H9 (cell line): ENCODE measurements at regions not wholly inside any gene's neighbourhood (a gene's known extent, or its start where the extent isn't known, plus 50 kb on each side); places are given as distances from the start of the nearest gene placed in this dataset.

ENCODE experiments used
- DNase-seq: peaks from one replicate; pipeline ENCODE4 v3.0.0-alpha.2; 2017
- H2AFZ ChIP-seq: one replicate; pipeline ENCODE4 v1.6.1; 2013; ENCODE audit warnings: mild to moderate bottlenecking, low read length, control low read depth, moderate library complexity
- H2AK5ac ChIP-seq: 2 replicates; pipeline ENCODE4 v1.6.1; 2013; ENCODE audit warnings: low read length, control low read depth, mixed read lengths; ENCODE audit not compliant: insufficient read length
- H2BK120ac ChIP-seq: one replicate; pipeline ENCODE4 v1.6.1; 2013; ENCODE audit warnings: low read depth, mild to moderate bottlenecking, low read length, control low read depth, inconsistent platforms; ENCODE audit not compliant: poor library complexity, severe bottlenecking
- H2BK12ac ChIP-seq: 2 replicates; pipeline ENCODE4 v1.6.1; 2013; ENCODE audit warnings: low read length, control low read depth, mixed read lengths, low read depth; ENCODE audit not compliant: insufficient read length
- H2BK15ac ChIP-seq: 2 replicates; pipeline ENCODE4 v1.6.1; 2013; ENCODE audit warnings: low read depth, low read length, control low read depth
- H2BK20ac ChIP-seq: one replicate; pipeline ENCODE4 v1.6.1; 2013; ENCODE audit warnings: low read depth, mild to moderate bottlenecking, low read length, control low read depth, inconsistent platforms; ENCODE audit not compliant: poor library complexity, severe bottlenecking
- H2BK5ac ChIP-seq: 2 replicates; pipeline ENCODE4 v1.6.1; 2013; ENCODE audit warnings: low read length, control low read depth, mixed read lengths; ENCODE audit not compliant: insufficient read length
- H3K14ac ChIP-seq: 2 replicates; pipeline ENCODE4 v1.6.1; 2013; ENCODE audit warnings: low read length, control low read depth; ENCODE audit not compliant: insufficient read depth
- H3K18ac ChIP-seq: 2 replicates; pipeline ENCODE4 v1.6.1; 2013; ENCODE audit warnings: low read depth, mild to moderate bottlenecking, mixed read lengths, low read length, control low read depth; ENCODE audit not compliant: insufficient read length
- H3K23ac ChIP-seq: 2 replicates; pipeline ENCODE4 v1.6.1; 2013; ENCODE audit warnings: low read length, control low read depth, mixed read lengths, low read depth; ENCODE audit not compliant: insufficient read length
- H3K23me2 ChIP-seq: 2 replicates; pipeline ENCODE4 v1.6.1; 2013; ENCODE audit warnings: low read depth, mild to moderate bottlenecking, mixed read lengths, low read length, control low read depth; ENCODE audit not compliant: insufficient read length, poor library complexity, severe bottlenecking
- H3K27ac ChIP-seq: 2 replicates; pipeline ENCODE4 v1.5.1; 2013; ENCODE audit warnings: low read length, control low read depth, mixed read lengths, low read depth; ENCODE audit not compliant: insufficient read length
- H3K27me3 ChIP-seq: 2 replicates; pipeline ENCODE4 v1.6.1; 2013; ENCODE audit warnings: low read length, control low read depth, inconsistent platforms; ENCODE audit not compliant: insufficient read depth
- H3K4ac ChIP-seq: 2 replicates; pipeline ENCODE4 v1.6.1; 2013; ENCODE audit warnings: low read depth, mild to moderate bottlenecking, control low read depth, inconsistent platforms, low read length, moderate library complexity
- H3K4me1 ChIP-seq: 2 replicates; pipeline ENCODE4 v1.6.1; 2013; ENCODE audit warnings: low read length, control low read depth, inconsistent platforms; ENCODE audit not compliant: insufficient read depth
- H3K4me2 ChIP-seq: 2 replicates; pipeline ENCODE4 v1.6.1; 2013; ENCODE audit warnings: low read length, control low read depth, mixed read lengths; ENCODE audit not compliant: insufficient read length, insufficient read depth
- H3K56ac ChIP-seq: 2 replicates; pipeline ENCODE4 v1.6.1; 2013; ENCODE audit warnings: low read depth, mild to moderate bottlenecking, mixed read lengths, low read length, control low read depth; ENCODE audit not compliant: insufficient read length
- H3K79me1 ChIP-seq: 2 replicates; pipeline ENCODE4 v1.6.1; 2013; ENCODE audit warnings: low read depth, mild to moderate bottlenecking, moderate library complexity, low read length, control low read depth, inconsistent platforms; ENCODE audit not compliant: insufficient read depth, poor library complexity, severe bottlenecking
- H3K79me2 ChIP-seq: 2 replicates; pipeline ENCODE4 v1.6.1; 2013; ENCODE audit warnings: low read length, control low read depth, inconsistent platforms; ENCODE audit not compliant: insufficient read depth
- H3K9ac ChIP-seq: 2 replicates; pipeline ENCODE4 v1.6.1; 2013; ENCODE audit warnings: low read length, control low read depth, mixed read lengths; ENCODE audit not compliant: insufficient read length; ENCODE audit errors: extremely low read depth
- H3K9me3 ChIP-seq: one replicate; pipeline ENCODE4 v1.6.1; 2013; ENCODE audit warnings: low read depth, low read length, inconsistent platforms; ENCODE audit not compliant: control insufficient read depth
- H3T11ph ChIP-seq: one replicate; pipeline ENCODE4 v1.6.1; 2013; ENCODE audit warnings: mild to moderate bottlenecking, low read length, control low read depth, inconsistent platforms
- H4K20me1 ChIP-seq: one replicate; pipeline ENCODE4 v1.6.1; 2013; ENCODE audit not compliant: control insufficient read depth, insufficient read length, insufficient read depth
- H4K5ac ChIP-seq: 2 replicates; pipeline ENCODE4 v1.6.1; 2013; ENCODE audit warnings: low read depth, mild to moderate bottlenecking, mixed read lengths, low read length, control low read depth; ENCODE audit not compliant: insufficient read length
- H4K8ac ChIP-seq: replicated peaks from 2 replicates; pipeline ENCODE4 v1.6.1; 2013; ENCODE audit warnings: low read length, control low read depth, mixed read lengths, low read depth; ENCODE audit not compliant: insufficient read length
- H4K91ac ChIP-seq: 2 replicates; pipeline ENCODE4 v1.6.1; 2013; ENCODE audit warnings: low read depth, mild to moderate bottlenecking, moderate library complexity, mixed read lengths, low read length, control low read depth; ENCODE audit not compliant: insufficient read length
- H3K27ac Mint-ChIP-seq, 3 experiments: 2 replicates in 2 of 3; 3 replicates in 1 of 3; pipeline ENCODE4 v1.8.0; 2020 to 2021; ENCODE audit warnings: mixed read lengths in 3 of 3, mild to moderate bottlenecking in 1 of 3, moderate library complexity in 1 of 3
- H3K27me3 Mint-ChIP-seq: 2 replicates; pipeline ENCODE4 v1.8.0; 2021; ENCODE audit warnings: low read depth, mild to moderate bottlenecking, moderate library complexity, mixed read lengths
- H3K36me3 Mint-ChIP-seq, 3 experiments: 2 replicates in 2 of 3; 3 replicates in 1 of 3; pipeline ENCODE4 v1.8.0; 2020 to 2021; ENCODE audit warnings: low read depth in 3 of 3, mixed read lengths in 3 of 3; ENCODE audit not compliant: insufficient read depth in 1 of 3
- H3K4me1 Mint-ChIP-seq, 2 experiments: 2 replicates each; pipeline ENCODE4 v1.8.0; 2020; ENCODE audit warnings: mixed read lengths in 2 of 2
- H3K4me3 Mint-ChIP-seq, 2 experiments: 2 replicates in 1 of 2; 3 replicates in 1 of 2; pipeline ENCODE4 v1.8.0; 2020 to 2021; ENCODE audit warnings: mild to moderate bottlenecking in 2 of 2, mixed read lengths in 2 of 2, moderate library complexity in 1 of 2
- H3K9me3 Mint-ChIP-seq, 2 experiments: 2 replicates in 1 of 2; 3 replicates in 1 of 2; pipeline ENCODE4 v1.8.0; 2020; ENCODE audit warnings: mild to moderate bottlenecking in 2 of 2, mixed read lengths in 2 of 2, moderate library complexity in 1 of 2
- CTCF ChIP-seq: fragments of 200-600 bp; sonication (generic); conservative IDR thresholded peaks from 3 replicates; pipeline ENCODE4 v1.8.0; 2021; ENCODE audit warnings: antibody characterized with exemption, mild to moderate bottlenecking
- WGBS: extraction: QIAGEN DNeasy Blood & Tissue Kit; methylation state at CpG from one replicate; pipeline ENCODE4 v1.1.7; 2013; ENCODE audit warnings: missing lambda C conversion rate, low lambda C conversion rate, mixed read lengths; ENCODE audit not compliant: insufficient read length; ENCODE audit errors: extremely low coverage; 5-methylcytosine and 5-hydroxymethylcytosine counted together

GRCh38 chr5:167653645-167654106 is 637.8 kb upstream of the WWC1 start:
- Histone ChIP-seq H3K56ac (no peak overlapping the region), H2AK5ac (no peak overlapping the region), H4K20me1 (no peaks in the 10 kb centered on the region), H3T11ph (no peak overlapping the region), H4K8ac (no peak overlapping the region), H3K18ac (no peak overlapping the region), H3K79me1 (no peaks in the 10 kb centered on the region), H3K27ac (no peak overlapping the region), H2BK12ac (no peak overlapping the region), H2BK5ac (no peak overlapping the region), H3K23me2 (no peaks in the 10 kb centered on the region), H3K4me2 (no peak overlapping the region), H3K9ac (no peak overlapping the region), H3K79me2 (no peaks in the 10 kb centered on the region), H4K91ac (no peak overlapping the region), H3K9me3 (no peaks in the 10 kb centered on the region), H2AFZ (no peak overlapping the region), H3K4ac (no peak overlapping the region), H3K4me1 (no peaks in the 10 kb centered on the region), H3K27me3 (no peaks in the 10 kb centered on the region), H3K14ac (no peak overlapping the region), H2BK120ac (no peak overlapping the region), H4K5ac (no peak overlapping the region), H2BK15ac (no peak overlapping the region), H3K23ac (no peak overlapping the region), H2BK20ac (no peak overlapping the region)
- Mint-ChIP-seq H3K27me3 (no peaks in the 10 kb centered on the region), H3K4me3 (no peak overlapping the region), H3K27ac (no peak overlapping the region), H3K36me3 (no peaks in the 10 kb centered on the region), H3K4me1 (no peaks in the 10 kb centered on the region), H3K9me3 (no peaks in the 10 kb centered on the region)
- TF ChIP-seq CTCF, result no peak
- DNase-seq, result no peak
- WGBS, result no CpG with 5 or more reads among the region's 1 CpG
